WTC11 (cell line): ENCODE measurements at regions not wholly inside any gene's neighbourhood (a gene's known extent, or its start where the extent isn't known, plus 50 kb on each side); places are given as distances from the start of the nearest gene placed in this dataset.

Experiments
- ATAC-seq: fragments of 200-7000 bp; cut with Tn5 transposase; 2 replicates; pipeline ENCODE4 v1.10.0; 2021; ENCODE audit warnings: mild to moderate bottlenecking, moderate library complexity
- CTCF ChIA-PET: fragments of 300-600 bp; sonication (Branson Sonifier 250); formaldehyde crosslinking; loops from one replicate; lab custom pipeline; 2021; ENCODE audit warnings: antibody characterized with exemption; lab: Charles Lee
- POLR2A ChIA-PET: fragments of 350-600 bp; sonication (Branson Sonifier 250); formaldehyde crosslinking; loops from one replicate; lab custom pipeline; 2021; ENCODE audit warnings: antibody characterized with exemption; lab: Charles Lee
- DNase-seq: peaks from one replicate; pipeline ENCODE4 v3.0.0; 2021; ENCODE audit warnings: low spot score
- H3K27ac Mint-ChIP-seq: 2 replicates; pipeline ENCODE4 v1.8.0; 2021; ENCODE audit warnings: mixed read lengths
- H3K27me3 Mint-ChIP-seq: 2 replicates; pipeline ENCODE4 v1.8.0; 2021; ENCODE audit warnings: low read depth, mild to moderate bottlenecking, moderate library complexity, mixed read lengths
- H3K36me3 Mint-ChIP-seq: 2 replicates; pipeline ENCODE4 v1.8.0; 2021; ENCODE audit warnings: mixed read lengths
- H3K4me1 Mint-ChIP-seq: 2 replicates; pipeline ENCODE4 v1.8.0; 2022; ENCODE audit warnings: mixed read lengths
- H3K4me3 Mint-ChIP-seq: 2 replicates; pipeline ENCODE4 v1.8.0; 2021; ENCODE audit warnings: mild to moderate bottlenecking, moderate library complexity, mixed read lengths
- H3K9me3 Mint-ChIP-seq: 2 replicates; pipeline ENCODE4 v1.8.0; 2021; ENCODE audit warnings: mixed read lengths
- AFF4 ChIP-seq: sonication (generic); formaldehyde crosslinking; IDR thresholded peaks from 2 replicates; pipeline ENCODE4 v1.8.1; 2023; ENCODE audit warnings: mild to moderate bottlenecking, missing genetic modification reagents, borderline replicate concordance
- EMX1 ChIP-seq: fragments of 250-450 bp; sonication (Bioruptor Pico); IDR thresholded peaks from 2 replicates; pipeline ENCODE4 v1.8.0; 2021; ENCODE audit warnings: mild to moderate bottlenecking
- FOXJ3 ChIP-seq: sonication (generic); formaldehyde crosslinking; IDR thresholded peaks from 2 replicates; pipeline ENCODE4 v1.9.0; 2021; ENCODE audit warnings: missing genetic modification reagents, mild to moderate bottlenecking, borderline replicate concordance
- GTF2I ChIP-seq: fragments of 250-450 bp; sonication (Bioruptor Pico); conservative IDR thresholded peaks from 2 replicates; pipeline ENCODE4 v1.4.0; 2021; ENCODE audit warnings: mild to moderate bottlenecking
- HMGA2 ChIP-seq: fragments of 250-450 bp; sonication (Bioruptor Pico); IDR thresholded peaks from 2 replicates; pipeline ENCODE4 v1.4.0; 2021; ENCODE audit warnings: mild to moderate bottlenecking, moderate library complexity
- MXD4 ChIP-seq: fragments of 250-450 bp; sonication (Bioruptor Pico); IDR thresholded peaks from 2 replicates; pipeline ENCODE4 v1.8.0; 2021; ENCODE audit warnings: mild to moderate bottlenecking, moderate library complexity, borderline replicate concordance
- NFE2L1 ChIP-seq: sonication (generic); formaldehyde crosslinking; IDR thresholded peaks from 2 replicates; pipeline ENCODE4 v1.8.1; 2023; ENCODE audit warnings: missing genetic modification reagents
- NR1H2 ChIP-seq: sonication (generic); formaldehyde crosslinking; IDR thresholded peaks from 2 replicates; pipeline ENCODE4 v1.9.0; 2021; ENCODE audit warnings: mild to moderate bottlenecking, moderate library complexity, missing genetic modification reagents
- OVOL2 ChIP-seq: fragments of 250-450 bp; sonication (Bioruptor Pico); IDR thresholded peaks from 2 replicates; pipeline ENCODE4 v1.9.0; 2021; ENCODE audit warnings: mild to moderate bottlenecking, borderline replicate concordance
- PREB ChIP-seq: sonication (generic); formaldehyde crosslinking; IDR thresholded peaks from 2 replicates; pipeline ENCODE4 v1.8.1; 2022; ENCODE audit warnings: mild to moderate bottlenecking, missing genetic modification reagents, moderate library complexity, borderline replicate concordance
- RORB ChIP-seq: fragments of 250-450 bp; sonication (Bioruptor Pico); IDR thresholded peaks from 2 replicates; pipeline ENCODE4 v1.9.0; 2021; ENCODE audit warnings: mild to moderate bottlenecking
- TEAD4 ChIP-seq: sonication (generic); formaldehyde crosslinking; IDR thresholded peaks from 2 replicates; pipeline ENCODE4 v1.8.0; 2022; ENCODE audit warnings: mild to moderate bottlenecking, missing genetic modification reagents
- USF2 ChIP-seq: sonication (generic); formaldehyde crosslinking; IDR thresholded peaks from 2 replicates; pipeline ENCODE4 v1.8.1; 2023; ENCODE audit warnings: mild to moderate bottlenecking, missing genetic modification reagents, moderate library complexity
- ZBTB21 ChIP-seq: sonication (generic); formaldehyde crosslinking; IDR thresholded peaks from 2 replicates; pipeline ENCODE4 v1.8.1; 2023; ENCODE audit warnings: mild to moderate bottlenecking, missing genetic modification reagents, borderline replicate concordance
- ZNF263 ChIP-seq: sonication (generic); formaldehyde crosslinking; IDR thresholded peaks from 2 replicates; pipeline ENCODE4 v1.8.1; 2022; ENCODE audit warnings: low read depth, mild to moderate bottlenecking, moderate library complexity, missing genetic modification reagents
- ZNF317 ChIP-seq: sonication (generic); formaldehyde crosslinking; IDR thresholded peaks from 2 replicates; pipeline ENCODE4 v1.8.1; 2023; ENCODE audit warnings: low read depth, mild to moderate bottlenecking, moderate library complexity, missing genetic modification reagents, borderline replicate concordance
- ZNF425 ChIP-seq: fragments of 250-450 bp; sonication (Bioruptor Pico); conservative IDR thresholded peaks from 2 replicates; pipeline ENCODE4 v1.9.0; 2021; ENCODE audit warnings: mild to moderate bottlenecking

- POLR2A ChIA-PET: no interaction called here
- DNase-seq (no peak), ATAC-seq (no peak)
- CTCF ChIA-PET: no interaction called here
- peaks cover 9% of the 10 kb centered on the region for H3K4me1 Mint-ChIP-seq
- H3K36me3 Mint-ChIP-seq: no peaks in the 10 kb centered on the region
- H3K27ac Mint-ChIP-seq: no peak overlapping the region
- peaks cover 5% of the 10 kb centered on the region for H3K9me3 Mint-ChIP-seq
- H3K4me3 Mint-ChIP-seq: no peak overlapping the region
- H3K27me3 Mint-ChIP-seq: no peaks in the 10 kb centered on the region
- no peak for TF ChIP-seq ZNF425 (CRISPR knock-in tag)
These were observed 237.1 kb upstream of the NRP1 start for GRCh38 chr10:33571616-33572015.

GRCh38 chr10:33570495-33570894 lies 236.0 kb upstream of the NRP1 start:
- CTCF ChIA-PET: no interaction called here
- no peaks in the 10 kb centered on the region for H3K27me3 Mint-ChIP-seq
- TF ChIP-seq RORB (CRISPR knock-in tag) (no peak), NFE2L1 (CRISPR knock-in tag) (no peak), FOXJ3 (CRISPR knock-in tag) (no peak), OVOL2 (CRISPR knock-in tag) (no peak), EMX1 (CRISPR knock-in tag) (no peak), NR1H2 (CRISPR knock-in tag) (no peak), ZBTB21 (no peak), ZNF317 (CRISPR knock-in tag) (no peak), AFF4 (CRISPR knock-in tag) (no peak), ZNF263 (CRISPR knock-in tag) (no peak)
- TF ChIP-seq, all 79 proteins: peak for 0
- POLR2A ChIA-PET: no interaction called here
- peaks cover 4% of the 10 kb centered on the region for H3K9me3 Mint-ChIP-seq
- peaks cover 20% of the 10 kb centered on the region for H3K4me1 Mint-ChIP-seq
- DNase-seq: no peak
- H3K4me3 Mint-ChIP-seq: no peak overlapping the region
- H3K27ac Mint-ChIP-seq: no peak overlapping the region
- H3K36me3 Mint-ChIP-seq: no peaks in the 10 kb centered on the region
- no peak for ATAC-seq

- TF ChIP-seq HMGA2 (CRISPR knock-in tag) (no peak), PREB (CRISPR knock-in tag) (no peak), TEAD4 (CRISPR knock-in tag) (no peak), USF2 (CRISPR knock-in tag) (no peak), GTF2I (CRISPR knock-in tag) (no peak), MXD4 (CRISPR knock-in tag) (no peak)
- CTCF ChIA-PET: no interaction called here
- ATAC-seq (no peak), DNase-seq (no peak)
- Mint-ChIP-seq H3K4me3 (no peak overlapping the region), H3K4me1 (peaks cover 25% of the 10 kb centered on the region), H3K27me3 (no peaks in the 10 kb centered on the region), H3K9me3 (no peaks in the 10 kb centered on the region), H3K36me3 (no peaks in the 10 kb centered on the region), H3K27ac (no peak overlapping the region)
- POLR2A ChIA-PET: no interaction called here
These were observed 235.2 kb upstream of the NRP1 start for GRCh38 chr10:33569702-33570101.
